Ishikawa (cell line): ENCODE measurements at regions not wholly inside any gene's neighbourhood (a gene's known extent, or its start where the extent isn't known, plus 50 kb on each side); places are given as distances from the start of the nearest gene placed in this dataset.

Source experiments
- CEBPB ChIP-seq: IDR thresholded peaks from 2 replicates; pipeline ENCODE4 v1.6.1; 2012
- CREB1 ChIP-seq: IDR thresholded peaks from 2 replicates; pipeline ENCODE4 v1.6.1; 2012; ENCODE audit warnings: low read depth
- EGR1 ChIP-seq: IDR thresholded peaks from 2 replicates; pipeline ENCODE4 v1.6.1; 2012
- EP300 ChIP-seq: IDR thresholded peaks from 2 replicates; pipeline ENCODE4 v1.6.1; 2012; ENCODE audit warnings: borderline replicate concordance
- FOXM1 ChIP-seq: IDR thresholded peaks from 2 replicates; pipeline ENCODE4 v1.6.1; 2012; ENCODE audit warnings: low read depth, borderline replicate concordance
- NFIC ChIP-seq: IDR thresholded peaks from 2 replicates; pipeline ENCODE4 v1.6.1; 2012
- RAD21 ChIP-seq: IDR thresholded peaks from 2 replicates; pipeline ENCODE4 v1.6.1; 2012; ENCODE audit warnings: low read depth
- TAF1 ChIP-seq: IDR thresholded peaks from 2 replicates; pipeline ENCODE4 v1.6.1; 2012; ENCODE audit warnings: low read depth, mild to moderate bottlenecking
- TCF12 ChIP-seq: IDR thresholded peaks from 2 replicates; pipeline ENCODE4 v1.6.1; 2012; ENCODE audit warnings: low read depth
- TEAD4 ChIP-seq: IDR thresholded peaks from 2 replicates; pipeline ENCODE4 v1.6.1; 2012
- YY1 ChIP-seq: IDR thresholded peaks from 2 replicates; pipeline ENCODE4 v1.6.1; 2012; ENCODE audit warnings: low read depth
- ZBTB7A ChIP-seq: IDR thresholded peaks from 2 replicates; pipeline ENCODE4 v1.6.1; 2012; ENCODE audit warnings: low read depth
- TF ChIP-seq, protein P1 (sequence below): IDR thresholded peaks from 2 replicates; pipeline ENCODE4 v1.6.1; 2012; ENCODE audit warnings: low read depth, mild to moderate bottlenecking
- TF ChIP-seq, protein P2 (sequence below): IDR thresholded peaks from 2 replicates; pipeline ENCODE4 v1.6.1; 2012
- TF ChIP-seq, protein P3 (sequence below): IDR thresholded peaks from 2 replicates; pipeline ENCODE4 v1.6.1; 2012

DNA sequence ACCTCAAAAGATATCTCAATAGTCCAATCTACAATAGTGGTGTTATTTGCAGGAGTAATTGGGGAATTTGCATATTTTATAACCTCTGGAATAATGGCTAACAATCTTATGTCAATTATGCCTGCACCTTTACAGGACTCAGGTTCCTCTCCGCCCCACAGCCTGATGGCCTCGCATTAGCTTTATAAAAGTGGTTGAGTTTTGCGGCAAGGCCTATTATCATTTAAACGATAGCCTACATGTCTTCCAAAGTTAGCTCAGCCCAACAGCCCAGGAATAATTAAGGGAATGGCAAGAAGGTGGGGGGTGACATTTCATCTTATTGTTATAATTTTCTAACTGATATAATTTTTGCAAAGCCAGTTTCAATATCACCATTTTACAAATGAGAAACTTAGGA, 97.3 kb downstream of the RTP4 start:
- no peak for TF ChIP-seq CEBPB
- TF ChIP-seq TCF12: no peak
- TF ChIP-seq TAF1: no peak
- no peak for TF ChIP-seq RAD21
- no peak for TF ChIP-seq ZBTB7A
- no peak for TF ChIP-seq EP300
- TF ChIP-seq, protein P1, sequence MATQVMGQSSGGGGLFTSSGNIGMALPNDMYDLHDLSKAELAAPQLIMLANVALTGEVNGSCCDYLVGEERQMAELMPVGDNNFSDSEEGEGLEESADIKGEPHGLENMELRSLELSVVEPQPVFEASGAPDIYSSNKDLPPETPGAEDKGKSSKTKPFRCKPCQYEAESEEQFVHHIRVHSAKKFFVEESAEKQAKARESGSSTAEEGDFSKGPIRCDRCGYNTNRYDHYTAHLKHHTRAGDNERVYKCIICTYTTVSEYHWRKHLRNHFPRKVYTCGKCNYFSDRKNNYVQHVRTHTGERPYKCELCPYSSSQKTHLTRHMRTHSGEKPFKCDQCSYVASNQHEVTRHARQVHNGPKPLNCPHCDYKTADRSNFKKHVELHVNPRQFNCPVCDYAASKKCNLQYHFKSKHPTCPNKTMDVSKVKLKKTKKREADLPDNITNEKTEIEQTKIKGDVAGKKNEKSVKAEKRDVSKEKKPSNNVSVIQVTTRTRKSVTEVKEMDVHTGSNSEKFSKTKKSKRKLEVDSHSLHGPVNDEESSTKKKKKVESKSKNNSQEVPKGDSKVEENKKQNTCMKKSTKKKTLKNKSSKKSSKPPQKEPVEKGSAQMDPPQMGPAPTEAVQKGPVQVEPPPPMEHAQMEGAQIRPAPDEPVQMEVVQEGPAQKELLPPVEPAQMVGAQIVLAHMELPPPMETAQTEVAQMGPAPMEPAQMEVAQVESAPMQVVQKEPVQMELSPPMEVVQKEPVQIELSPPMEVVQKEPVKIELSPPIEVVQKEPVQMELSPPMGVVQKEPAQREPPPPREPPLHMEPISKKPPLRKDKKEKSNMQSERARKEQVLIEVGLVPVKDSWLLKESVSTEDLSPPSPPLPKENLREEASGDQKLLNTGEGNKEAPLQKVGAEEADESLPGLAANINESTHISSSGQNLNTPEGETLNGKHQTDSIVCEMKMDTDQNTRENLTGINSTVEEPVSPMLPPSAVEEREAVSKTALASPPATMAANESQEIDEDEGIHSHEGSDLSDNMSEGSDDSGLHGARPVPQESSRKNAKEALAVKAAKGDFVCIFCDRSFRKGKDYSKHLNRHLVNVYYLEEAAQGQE: no peak
- TF ChIP-seq FOXM1: no peak
- TF ChIP-seq CREB1: no peak
- TF ChIP-seq EGR1: no peak

DNA sequence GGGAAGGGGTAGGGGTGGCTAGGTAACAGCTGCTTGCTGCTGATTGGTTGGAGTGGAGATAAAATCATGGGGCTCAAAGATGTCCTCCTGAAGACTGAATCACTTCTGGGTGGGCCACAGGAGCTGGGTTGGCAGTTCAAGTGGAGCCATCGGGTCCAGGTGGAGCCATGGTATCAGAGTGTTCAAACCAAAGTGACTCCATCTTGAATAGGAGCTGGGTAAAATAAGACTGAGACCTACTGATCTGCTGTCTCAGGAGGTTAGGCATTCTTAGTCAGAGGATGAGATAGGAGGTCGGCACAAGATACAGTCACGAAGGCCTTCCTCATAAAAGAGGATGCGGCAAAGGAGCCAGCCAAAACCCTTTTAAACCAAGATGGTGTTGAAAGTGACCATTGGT, 96.5 kb downstream of the RTP4 start:
- TF ChIP-seq NFIC (no peak), EP300 (no peak), CREB1 (no peak), EGR1 (no peak), FOXM1 (no peak), TEAD4 (no peak), CEBPB (no peak), TCF12 (no peak)
- TF ChIP-seq, protein P2, sequence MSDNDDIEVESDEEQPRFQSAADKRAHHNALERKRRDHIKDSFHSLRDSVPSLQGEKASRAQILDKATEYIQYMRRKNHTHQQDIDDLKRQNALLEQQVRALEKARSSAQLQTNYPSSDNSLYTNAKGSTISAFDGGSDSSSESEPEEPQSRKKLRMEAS: no peak
- TF ChIP-seq, protein P1: no peak
- TF ChIP-seq, protein P3, sequence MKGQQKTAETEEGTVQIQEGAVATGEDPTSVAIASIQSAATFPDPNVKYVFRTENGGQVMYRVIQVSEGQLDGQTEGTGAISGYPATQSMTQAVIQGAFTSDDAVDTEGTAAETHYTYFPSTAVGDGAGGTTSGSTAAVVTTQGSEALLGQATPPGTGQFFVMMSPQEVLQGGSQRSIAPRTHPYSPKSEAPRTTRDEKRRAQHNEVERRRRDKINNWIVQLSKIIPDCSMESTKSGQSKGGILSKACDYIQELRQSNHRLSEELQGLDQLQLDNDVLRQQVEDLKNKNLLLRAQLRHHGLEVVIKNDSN: no peak

DNA sequence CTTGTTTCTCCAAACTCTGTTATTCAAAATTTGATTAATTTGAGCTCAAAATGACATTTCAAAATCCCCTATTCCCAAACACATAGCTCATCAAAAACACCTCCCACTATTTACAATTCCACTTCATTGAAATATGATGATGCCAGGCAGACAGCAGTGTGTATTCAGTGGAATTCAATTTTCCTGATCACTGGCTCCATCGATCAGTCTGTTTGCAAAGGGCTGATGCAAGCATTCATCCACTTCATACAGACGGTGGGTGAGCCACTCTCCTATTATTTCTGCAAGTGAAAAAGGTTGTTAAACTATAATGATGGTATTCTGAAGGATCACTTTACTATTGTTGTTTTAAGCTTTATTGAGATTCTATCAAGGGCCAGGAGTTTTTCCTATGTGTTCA, 90.7 kb downstream of the RTP4 start:
- TF ChIP-seq, protein P1: no peak
- no peak for TF ChIP-seq YY1
- no peak for TF ChIP-seq TEAD4
- no peak for TF ChIP-seq TCF12
- TF ChIP-seq, protein P2: no peak
- TF ChIP-seq, protein P3: no peak
- no peak for TF ChIP-seq EGR1
- TF ChIP-seq RAD21: no peak
- TF ChIP-seq CREB1: no peak
- no peak for TF ChIP-seq CEBPB
- no peak for TF ChIP-seq EP300
- no peak for TF ChIP-seq FOXM1
- TF ChIP-seq NFIC: no peak
- no peak for TF ChIP-seq TAF1
- TF ChIP-seq ZBTB7A: no peak

DNA sequence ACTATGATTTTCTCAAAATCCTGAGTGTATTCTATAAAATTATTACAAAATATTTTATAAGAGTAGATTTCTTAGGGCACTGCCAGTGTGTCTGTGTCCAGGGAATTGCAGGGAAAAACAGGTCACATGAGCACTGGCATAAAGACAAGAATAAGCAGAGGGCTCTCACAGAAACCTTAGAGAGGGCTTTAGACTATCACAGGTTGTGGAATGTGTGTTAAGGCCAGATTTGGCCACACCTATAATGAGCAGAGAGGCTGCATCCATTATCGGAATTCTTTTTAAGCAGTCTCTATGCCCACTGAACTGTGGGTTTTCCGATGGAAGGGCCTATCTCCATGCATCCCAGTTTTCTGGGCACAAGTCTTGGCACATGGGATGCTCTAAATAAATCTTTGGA, 90.2 kb downstream of the RTP4 start:
- no peak for TF ChIP-seq RAD21
- TF ChIP-seq EGR1: no peak
- TF ChIP-seq ZBTB7A: no peak

DNA sequence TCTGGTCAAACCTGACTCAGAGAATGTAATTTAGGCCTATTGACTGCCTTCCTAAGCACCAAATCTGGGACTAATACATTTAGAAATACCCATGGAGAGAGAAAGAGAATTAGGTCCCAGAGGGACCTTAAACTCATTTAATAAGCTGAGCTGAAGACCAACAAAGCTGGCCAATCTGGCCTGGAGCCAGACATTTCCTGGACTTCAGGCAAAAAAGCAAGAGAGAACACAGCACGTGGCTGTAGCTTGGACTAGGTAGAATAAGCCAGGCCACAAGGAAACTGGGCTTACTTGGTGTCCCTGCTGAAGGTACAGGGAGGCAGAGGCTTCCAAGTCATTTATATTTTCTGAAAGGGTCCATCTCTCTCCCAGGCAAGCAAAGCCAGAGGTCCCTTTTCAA, 88.1 kb downstream of the RTP4 start:
- no peak for TF ChIP-seq CREB1
- no peak for TF ChIP-seq NFIC
- no peak for TF ChIP-seq FOXM1
- TF ChIP-seq EGR1: no peak
- TF ChIP-seq YY1: no peak
